Astrocyte (in vitro differentiated cells and primary cell): ENCODE measurements at regions not wholly inside any gene's neighbourhood (a gene's known extent, or its start where the extent isn't known, plus 50 kb on each side); places are given as distances from the start of the nearest gene placed in this dataset.

ENCODE experiments used
- DNase-seq: peaks from one replicate; pipeline ENCODE4 v3.0.0-alpha.2; 2010; ENCODE audit warnings: low read depth
- FAIRE-seq: peaks from 2 replicates; lab custom pipeline; 2011; peaks lifted over from hg19 to GRCh38; lab: Jason Lieb, UNC
- H2AFZ ChIP-seq: 2 replicates; pipeline ENCODE4 v1.6.0; 2012; ENCODE audit warnings: low read depth, low read length, inconsistent platforms
- H3K27ac ChIP-seq: 2 replicates; pipeline ENCODE4 v1.5.1; 2011; ENCODE audit warnings: low read depth, low read length, inconsistent platforms
- H3K27me3 ChIP-seq: 2 replicates; pipeline ENCODE4 v1.6.0; 2011; ENCODE audit warnings: low read length, inconsistent platforms; ENCODE audit not compliant: insufficient read depth
- H3K36me3 ChIP-seq: 2 replicates; pipeline ENCODE4 v1.5.1; 2011; ENCODE audit warnings: low read length, inconsistent platforms; ENCODE audit not compliant: insufficient read depth
- H3K4me1 ChIP-seq: 2 replicates; pipeline ENCODE4 v1.5.1; 2011; ENCODE audit warnings: low read length, inconsistent platforms; ENCODE audit not compliant: insufficient read depth
- H3K4me2 ChIP-seq: 2 replicates; pipeline ENCODE4 v1.6.0; 2012; ENCODE audit warnings: low read length, inconsistent platforms
- H3K4me3 ChIP-seq: 2 replicates; pipeline ENCODE4 v1.5.1; 2011; ENCODE audit warnings: low read depth, mild to moderate bottlenecking, low read length, inconsistent platforms; ENCODE audit not compliant: insufficient read depth
- H3K79me2 ChIP-seq: 2 replicates; pipeline ENCODE4 v1.6.0; 2012; ENCODE audit warnings: mild to moderate bottlenecking, low read length, inconsistent platforms; ENCODE audit not compliant: insufficient read depth
- H3K9ac ChIP-seq: 2 replicates; pipeline ENCODE4 v1.6.0; 2012; ENCODE audit warnings: mild to moderate bottlenecking, low read length, inconsistent platforms
- H3K9me3 ChIP-seq: 2 replicates; pipeline ENCODE4 v1.5.1; 2012; ENCODE audit warnings: low read depth, mild to moderate bottlenecking, low read length, inconsistent platforms; ENCODE audit not compliant: insufficient read depth
- H4K20me1 ChIP-seq: 2 replicates; pipeline ENCODE4 v1.6.0; 2012; ENCODE audit warnings: low read length, inconsistent platforms; ENCODE audit not compliant: insufficient read depth
- H3K27ac Mint-ChIP-seq: one replicate; pipeline ENCODE4 v1.8.0; 2021; ENCODE audit warnings: mild to moderate bottlenecking, mixed read lengths; ENCODE audit not compliant: unreplicated experiment
- H3K27me3 Mint-ChIP-seq: one replicate; pipeline ENCODE4 v1.8.0; 2021; ENCODE audit warnings: low read depth, mixed read lengths; ENCODE audit not compliant: unreplicated experiment
- H3K36me3 Mint-ChIP-seq: one replicate; pipeline ENCODE4 v1.8.0; 2021; ENCODE audit warnings: low read depth, mixed read lengths; ENCODE audit not compliant: unreplicated experiment
- H3K4me1 Mint-ChIP-seq: one replicate; pipeline ENCODE4 v1.8.0; 2021; ENCODE audit warnings: low read depth, mixed read lengths; ENCODE audit not compliant: unreplicated experiment
- H3K4me3 Mint-ChIP-seq: one replicate; pipeline ENCODE4 v1.8.0; 2021; ENCODE audit warnings: mild to moderate bottlenecking, moderate library complexity, mixed read lengths; ENCODE audit not compliant: unreplicated experiment
- H3K9me3 Mint-ChIP-seq: one replicate; pipeline ENCODE4 v1.8.0; 2021; ENCODE audit warnings: mild to moderate bottlenecking, mixed read lengths; ENCODE audit not compliant: unreplicated experiment
- CTCF ChIP-seq: IDR thresholded peaks from 2 replicates; pipeline ENCODE4 v1.5.1; 2011; ENCODE audit warnings: low read depth, mild to moderate bottlenecking, inconsistent platforms, low read length, moderate library complexity; ENCODE audit not compliant: insufficient read depth
- EZH2 ChIP-seq: IDR thresholded peaks from 2 replicates; pipeline ENCODE4 v1.6.1; 2012; ENCODE audit warnings: mild to moderate bottlenecking, low read length, inconsistent platforms; ENCODE audit not compliant: insufficient read depth

- no peak for DNase-seq
- Histone ChIP-seq H3K9ac (no peak overlapping the region), H3K9me3 (no peaks in the 10 kb centered on the region), H3K4me1 (peaks cover 12% of the 10 kb centered on the region), H3K27me3 (no peaks in the 10 kb centered on the region), H3K36me3 (no peaks in the 10 kb centered on the region), H3K27ac (no peak overlapping the region), H3K4me2 (no peak overlapping the region), H3K4me3 (no peak overlapping the region), H4K20me1 (no peaks in the 10 kb centered on the region), H3K79me2 (no peaks in the 10 kb centered on the region), H2AFZ (no peak overlapping the region)
- Mint-ChIP-seq H3K36me3 (no peaks in the 10 kb centered on the region), H3K4me3 (no peak overlapping the region), H3K9me3 (peaks cover 1% of the 10 kb centered on the region), H3K4me1 (peaks cover 16% of the 10 kb centered on the region), H3K27me3 (peaks cover 11% of the 10 kb centered on the region), H3K27ac (no peak overlapping the region)
- no peak for FAIRE-seq
- TF ChIP-seq EZH2 (no peak), CTCF (no peak)
These were observed 60.6 kb upstream of the INPP5A start for GRCh38 chr10:132477066-132477397.

- Histone ChIP-seq H4K20me1 (no peaks in the 10 kb centered on the region), H3K4me3 (no peak overlapping the region), H3K9ac (no peak overlapping the region), H3K36me3 (no peaks in the 10 kb centered on the region), H3K79me2 (no peaks in the 10 kb centered on the region), H3K4me1 (peaks cover 18% of the 10 kb centered on the region), H3K27ac (no peak overlapping the region), H2AFZ (no peak overlapping the region), H3K27me3 (no peaks in the 10 kb centered on the region), H3K9me3 (no peaks in the 10 kb centered on the region), H3K4me2 (no peak overlapping the region)
- peaks cover 21% of the 10 kb centered on the region for H3K4me1 Mint-ChIP-seq
- no peaks in the 10 kb centered on the region for H3K9me3 Mint-ChIP-seq
- no peaks in the 10 kb centered on the region for H3K36me3 Mint-ChIP-seq
- TF ChIP-seq CTCF = no peak
- TF ChIP-seq EZH2 = no peak
- no peak overlapping the region for H3K4me3 Mint-ChIP-seq
- H3K27ac Mint-ChIP-seq = no peak overlapping the region
- H3K27me3 Mint-ChIP-seq = peaks cover 11% of the 10 kb centered on the region
- no peak for FAIRE-seq
- DNase-seq = no peak
These were observed 59.9 kb upstream of the INPP5A start for GRCh38 chr10:132477398-132478340.
